Sigmoid colon (tissue), 6 donors: ENCODE measurements at regions not wholly inside any gene's neighbourhood (a gene's known extent, or its start where the extent isn't known, plus 50 kb on each side); places are given as distances from the start of the nearest gene placed in this dataset.

Source experiments
- DNase-seq: peaks from one replicate; pipeline ENCODE4 v3.0.0-alpha.2; 2019
- H3K27ac ChIP-seq, 4 donors: fragments of 200-600 bp; sonication (generic); one replicate each; pipeline ENCODE4 v1.5.1; 2016 to 2019; ENCODE audit warnings: mild to moderate bottlenecking in 1 of 4
- H3K27me3 ChIP-seq, 3 donors: fragments of 200-600 bp; sonication (generic); one replicate each; pipeline ENCODE4 v1.5.1; 2019; ENCODE audit warnings: mild to moderate bottlenecking in 1 of 3
- H3K36me3 ChIP-seq, 4 donors: fragments of 200-600 bp; sonication (generic); one replicate each; pipeline ENCODE4 v1.5.1; 2016 to 2019
- H3K4me1 ChIP-seq, 4 donors: fragments of 200-600 bp; sonication (generic); one replicate each; pipeline ENCODE4 v1.5.1; 2017 to 2019
- H3K4me3 ChIP-seq, 4 donors: fragments of 200-600 bp; sonication (generic); one replicate each; pipeline ENCODE4 v1.5.1; 2017 to 2019; ENCODE audit warnings: mild to moderate bottlenecking in 2 of 4, moderate library complexity in 1 of 4
- H3K9me3 ChIP-seq, 4 donors: fragments of 200-600 bp in 3 of 4; sonication (generic) in 3 of 4; one replicate each; pipeline versions ENCODE4 v1.5.1 to v1.6.1; 2013 to 2019
- CTCF ChIP-seq, 4 experiments: fragments of 450-650 bp in 3 of 4; fragments of 200-600 bp in 1 of 4; IDR thresholded peaks; one replicate each; pipeline ENCODE4 v1.5.1; 2016 to 2019; ENCODE audit warnings: antibody characterized with exemption in 4 of 4, mild to moderate bottlenecking in 3 of 4, moderate library complexity in 2 of 4
- EP300 ChIP-seq, 4 donors: sonication (generic); formaldehyde crosslinking; IDR thresholded peaks; one replicate each; pipeline ENCODE4 v1.6.1; 2017; ENCODE audit warnings: antibody characterized with exemption in 4 of 4
- POLR2A ChIP-seq, 2 donors: fragments of 450-650 bp; IDR thresholded peaks; one replicate each; pipeline ENCODE4 v1.6.1; 2016; ENCODE audit warnings: antibody characterized with exemption in 2 of 2, mild to moderate bottlenecking in 2 of 2, moderate library complexity in 2 of 2
- POLR2AphosphoS5 ChIP-seq, 4 donors: sonication (generic); formaldehyde crosslinking; IDR thresholded peaks; one replicate each; pipeline ENCODE4 v1.6.1; 2017; ENCODE audit warnings: antibody characterized with exemption in 4 of 4
- WGBS, 2 donors: extraction: QIAGEN DNeasy Blood & Tissue Kit; methylation state at CpG; one replicate each; pipeline ENCODE4 v1.1.7; 2013; 5-methylcytosine and 5-hydroxymethylcytosine counted together
- intact Hi-C: fragments of 100-400 bp; cut with DNase I; formaldehyde crosslinking; loops from one replicate; pipeline ENCODE4 v1.15.1; 2023
- donor health status: healthy with polysubstance abuse.
- donor health status: healthy.

GRCh38 chr12:125305231-125305630 is 240.0 kb downstream of the AACS start:
- intact Hi-C loops = no loop called here
- H3K27me3 ChIP-seq = no peaks in the 10 kb centered on the region
- H3K9me3 ChIP-seq = no peaks in the 10 kb centered on the region
- TF ChIP-seq EP300 (IDR thresholded peaks at IDR 0.05) (no peak), POLR2A (IDR thresholded peaks at IDR 0.05) (no peak), POLR2AphosphoS5 (IDR thresholded peaks at IDR 0.05) (no peak), CTCF (IDR thresholded peaks at IDR 0.05) (no peak)
- H3K27ac ChIP-seq = no peak overlapping the region
- H3K4me3 ChIP-seq = no peak overlapping the region
- no peaks in the 10 kb centered on the region for H3K36me3 ChIP-seq
- H3K4me1 ChIP-seq = no peaks in the 10 kb centered on the region
- no peak for DNase-seq
- 26 to 54% methylated on average over 6 of the region's 6 CpGs for WGBS, 2 donors

- no peak overlapping the region for H3K27ac ChIP-seq
- intact Hi-C loops = no loop called here
- H3K4me3 ChIP-seq = no peak overlapping the region
- H3K36me3 ChIP-seq = no peaks in the 10 kb centered on the region
- no peaks in the 10 kb centered on the region for H3K4me1 ChIP-seq
- 65 to 71% methylated on average over 8 of the region's 8 CpGs for WGBS, 2 donors
- H3K27me3 ChIP-seq = peaks cover 0 to 12% (median 0%) of the 10 kb centered on the region in 3 donors
- TF ChIP-seq CTCF (IDR thresholded peaks at IDR 0.05) = no peak
- TF ChIP-seq POLR2AphosphoS5 (IDR thresholded peaks at IDR 0.05) = no peak
- no peak for TF ChIP-seq POLR2A (IDR thresholded peaks at IDR 0.05)
- TF ChIP-seq EP300 (IDR thresholded peaks at IDR 0.05) = no peak
- no peaks in the 10 kb centered on the region for H3K9me3 ChIP-seq
- no peak for DNase-seq
Observed at GRCh38 chr12:125310461-125310860, 245.2 kb downstream of the AACS start.

- 83 to 90% methylated on average over 7 of the region's 7 CpGs for WGBS, 2 donors
Observed at GRCh38 chr12:125311050-125311449, 245.8 kb downstream of the AACS start.

GRCh38 chr12:125312471-125312870 is 247.2 kb downstream of the AACS start:
- no peaks in the 10 kb centered on the region for H3K4me1 ChIP-seq
- no peaks in the 10 kb centered on the region for H3K9me3 ChIP-seq
- no peak overlapping the region for H3K4me3 ChIP-seq
- H3K36me3 ChIP-seq = no peaks in the 10 kb centered on the region
- DNase-seq = no peak
- no peak for TF ChIP-seq POLR2AphosphoS5 (IDR thresholded peaks at IDR 0.05)
- TF ChIP-seq EP300 (IDR thresholded peaks at IDR 0.05) = no peak
- no peak for TF ChIP-seq POLR2A (IDR thresholded peaks at IDR 0.05)
- no peak for TF ChIP-seq CTCF (IDR thresholded peaks at IDR 0.05)
- peaks cover 0 to 20% (median 0%) of the 10 kb centered on the region in 3 donors for H3K27me3 ChIP-seq
- no peak overlapping the region for H3K27ac ChIP-seq
- intact Hi-C loops = no loop called here
- 80 to 86% methylated on average over 3 of the region's 3 CpGs for WGBS, 2 donors

More at GRCh38 chr12:125311050-125311449, 245.8 kb downstream of the AACS start:
- no peaks in the 10 kb centered on the region for H3K4me1 ChIP-seq
- H3K27ac ChIP-seq = no peak overlapping the region
- no peak overlapping the region for H3K4me3 ChIP-seq
- H3K9me3 ChIP-seq = no peaks in the 10 kb centered on the region
- intact Hi-C loops = no loop called here
- H3K36me3 ChIP-seq = no peaks in the 10 kb centered on the region
- no peak for DNase-seq
- H3K27me3 ChIP-seq = peaks cover 0 to 18% (median 0%) of the 10 kb centered on the region in 3 donors
- no peak for TF ChIP-seq EP300 (IDR thresholded peaks at IDR 0.05)
- TF ChIP-seq CTCF (IDR thresholded peaks at IDR 0.05) = no peak
- no peak for TF ChIP-seq POLR2A (IDR thresholded peaks at IDR 0.05)
- no peak for TF ChIP-seq POLR2AphosphoS5 (IDR thresholded peaks at IDR 0.05)

- TF ChIP-seq POLR2A (IDR thresholded peaks at IDR 0.05) = no peak
- TF ChIP-seq CTCF (IDR thresholded peaks at IDR 0.05) = no peak
- peak in 1 of 4 donors; percentile 12 for TF ChIP-seq POLR2AphosphoS5 (IDR thresholded peaks at IDR 0.05)
- no peak for TF ChIP-seq EP300 (IDR thresholded peaks at IDR 0.05)
- Histone ChIP-seq H3K36me3 (no peaks in the 10 kb centered on the region), H3K4me1 (no peaks in the 10 kb centered on the region), H3K4me3 (no peak overlapping the region), H3K27ac (no peak overlapping the region), H3K9me3 (no peaks in the 10 kb centered on the region), H3K27me3 (peaks cover 0 to 25% (median 0%) of the 10 kb centered on the region in 3 donors)
- intact Hi-C loops = no loop called here
- no peak for DNase-seq
- WGBS, 2 donors = 39 to 44% methylated on average over 22 of the region's 22 CpGs
Observed at GRCh38 chr12:125314051-125314755, 249.0 kb downstream of the AACS start.
